Testis (tissue), 2 donors: ENCODE measurements at regions not wholly inside any gene's neighbourhood (a gene's known extent, or its start where the extent isn't known, plus 50 kb on each side); places are given as distances from the start of the nearest gene placed in this dataset.

Experiments
- DNase-seq: peaks from one replicate; pipeline ENCODE4 v3.0.0-alpha.2; 2019
- H3K27ac ChIP-seq, 2 donors: fragments of 200-600 bp; sonication (generic); one replicate each; pipeline ENCODE4 v1.5.1; 2019
- H3K27me3 ChIP-seq: fragments of 200-600 bp; sonication (generic); one replicate; pipeline ENCODE4 v1.5.1; 2019
- H3K36me3 ChIP-seq: fragments of 200-600 bp; sonication (generic); one replicate; pipeline ENCODE4 v1.5.1; 2017; ENCODE audit warnings: low read depth; ENCODE audit errors: missing control alignments
- H3K4me1 ChIP-seq: fragments of 200-600 bp; sonication (generic); one replicate; pipeline ENCODE4 v1.5.1; 2019
- H3K4me3 ChIP-seq, 2 donors: fragments of 200-600 bp; sonication (generic); one replicate each; pipeline ENCODE4 v1.5.1; 2017 to 2019
- H3K9me3 ChIP-seq: fragments of 200-600 bp; sonication (generic); one replicate; pipeline ENCODE4 v1.5.1; 2017
- POLR2A ChIP-seq: fragments of 450-650 bp; IDR thresholded peaks from one replicate; pipeline ENCODE4 v1.6.1; 2017; ENCODE audit warnings: antibody characterized with exemption, mild to moderate bottlenecking, moderate library complexity
- WGBS, 2 donors: methylation state at CpG; one replicate each; pipeline ENCODE4 v1.1.5; 2018; 5-methylcytosine and 5-hydroxymethylcytosine counted together
- intact Hi-C: fragments of 100-400 bp; cut with DNase I; formaldehyde crosslinking; loops from one replicate; pipeline ENCODE4 v1.15.1; 2023; ENCODE audit warnings: low total_unique reads
- TF ChIP-seq, protein P1 (sequence below), 3 experiments: fragments of 450-650 bp in 2 of 3; fragments of 200-600 bp in 1 of 3; sonication (generic) in 1 of 3; IDR thresholded peaks; one replicate each; pipeline ENCODE4 v1.5.1; 2016 to 2019; ENCODE audit warnings: antibody characterized with exemption in 3 of 3, mild to moderate bottlenecking in 2 of 3, moderate library complexity in 1 of 3

GRCh38 chr22:47248925-47249324 is 486.5 kb downstream of the TBC1D22A start:
- DNase-seq = no peak
- TF ChIP-seq, protein P1, sequence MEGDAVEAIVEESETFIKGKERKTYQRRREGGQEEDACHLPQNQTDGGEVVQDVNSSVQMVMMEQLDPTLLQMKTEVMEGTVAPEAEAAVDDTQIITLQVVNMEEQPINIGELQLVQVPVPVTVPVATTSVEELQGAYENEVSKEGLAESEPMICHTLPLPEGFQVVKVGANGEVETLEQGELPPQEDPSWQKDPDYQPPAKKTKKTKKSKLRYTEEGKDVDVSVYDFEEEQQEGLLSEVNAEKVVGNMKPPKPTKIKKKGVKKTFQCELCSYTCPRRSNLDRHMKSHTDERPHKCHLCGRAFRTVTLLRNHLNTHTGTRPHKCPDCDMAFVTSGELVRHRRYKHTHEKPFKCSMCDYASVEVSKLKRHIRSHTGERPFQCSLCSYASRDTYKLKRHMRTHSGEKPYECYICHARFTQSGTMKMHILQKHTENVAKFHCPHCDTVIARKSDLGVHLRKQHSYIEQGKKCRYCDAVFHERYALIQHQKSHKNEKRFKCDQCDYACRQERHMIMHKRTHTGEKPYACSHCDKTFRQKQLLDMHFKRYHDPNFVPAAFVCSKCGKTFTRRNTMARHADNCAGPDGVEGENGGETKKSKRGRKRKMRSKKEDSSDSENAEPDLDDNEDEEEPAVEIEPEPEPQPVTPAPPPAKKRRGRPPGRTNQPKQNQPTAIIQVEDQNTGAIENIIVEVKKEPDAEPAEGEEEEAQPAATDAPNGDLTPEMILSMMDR (IDR thresholded peaks at IDR 0.05) = no peak
- TF ChIP-seq POLR2A = no peak
- no peaks in the 10 kb centered on the region for H3K36me3 ChIP-seq
- no peak overlapping the region for H3K27ac ChIP-seq
- H3K27me3 ChIP-seq = no peaks in the 10 kb centered on the region
- intact Hi-C loops = no loop called here
- H3K4me3 ChIP-seq = no peak overlapping the region
- H3K9me3 ChIP-seq = no peaks in the 10 kb centered on the region
- 73 to 85% methylated on average over 4 of the region's 4 CpGs for WGBS, 2 donors
- H3K4me1 ChIP-seq = no peaks in the 10 kb centered on the region

- Histone ChIP-seq H3K27me3 (no peaks in the 10 kb centered on the region), H3K27ac (no peak overlapping the region), H3K4me3 (no peak overlapping the region), H3K36me3 (no peaks in the 10 kb centered on the region), H3K9me3 (no peaks in the 10 kb centered on the region), H3K4me1 (no peaks in the 10 kb centered on the region)
- TF ChIP-seq, protein P1 (IDR thresholded peaks at IDR 0.05) = no peak
- WGBS, 2 donors = 78 to 80% methylated on average over 11 to 12 of the region's 12 CpGs
- no peak for DNase-seq
- intact Hi-C loops = no loop called here
These were observed 485.3 kb downstream of the TBC1D22A start for GRCh38 chr22:47247579-47248240.

GRCh38 chr22:47245786-47246185 is 483.3 kb downstream of the TBC1D22A start:
- no peaks in the 10 kb centered on the region for H3K36me3 ChIP-seq
- TF ChIP-seq, protein P1 (IDR thresholded peaks at IDR 0.05) = no peak
- no peak for TF ChIP-seq POLR2A
- H3K4me1 ChIP-seq = no peaks in the 10 kb centered on the region
- DNase-seq = no peak
- no peak overlapping the region for H3K27ac ChIP-seq
- no peak overlapping the region for H3K4me3 ChIP-seq
- no peaks in the 10 kb centered on the region for H3K27me3 ChIP-seq
- no peaks in the 10 kb centered on the region for H3K9me3 ChIP-seq
- WGBS, 2 donors = 83 to 92% methylated on average over 6 to 7 of the region's 7 CpGs
- intact Hi-C loops = no loop called here

DNA sequence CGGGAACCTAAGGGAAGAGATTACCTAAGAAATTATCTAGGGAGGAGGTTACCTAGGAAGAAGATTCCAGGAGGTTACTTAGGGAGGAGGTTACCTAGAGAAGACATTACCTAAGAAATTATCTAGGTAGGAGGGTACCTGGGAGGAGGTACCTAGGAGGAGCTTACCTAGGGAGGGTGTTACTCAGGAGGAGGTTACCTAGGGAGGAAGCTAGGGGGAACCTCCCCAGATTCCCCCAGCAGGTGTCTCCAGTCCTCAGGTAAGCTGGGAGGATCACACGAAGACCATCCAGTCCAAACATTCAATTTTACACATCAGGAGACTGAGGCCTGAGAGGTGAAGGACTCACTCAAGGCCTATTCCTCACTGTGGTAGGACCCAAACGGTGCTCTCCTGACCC is 482.8 kb downstream of the TBC1D22A start:
- no peak for DNase-seq
- 70 to 87% methylated on average over 3 of the region's 3 CpGs for WGBS, 2 donors
- H3K9me3 ChIP-seq = no peaks in the 10 kb centered on the region
- H3K36me3 ChIP-seq = no peaks in the 10 kb centered on the region
- intact Hi-C loops = no loop called here
- no peak for TF ChIP-seq POLR2A
- TF ChIP-seq, protein P1 (IDR thresholded peaks at IDR 0.05) = no peak
- H3K4me1 ChIP-seq = no peaks in the 10 kb centered on the region
- no peak overlapping the region for H3K4me3 ChIP-seq
- no peaks in the 10 kb centered on the region for H3K27me3 ChIP-seq
- H3K27ac ChIP-seq = no peak overlapping the region

DNA sequence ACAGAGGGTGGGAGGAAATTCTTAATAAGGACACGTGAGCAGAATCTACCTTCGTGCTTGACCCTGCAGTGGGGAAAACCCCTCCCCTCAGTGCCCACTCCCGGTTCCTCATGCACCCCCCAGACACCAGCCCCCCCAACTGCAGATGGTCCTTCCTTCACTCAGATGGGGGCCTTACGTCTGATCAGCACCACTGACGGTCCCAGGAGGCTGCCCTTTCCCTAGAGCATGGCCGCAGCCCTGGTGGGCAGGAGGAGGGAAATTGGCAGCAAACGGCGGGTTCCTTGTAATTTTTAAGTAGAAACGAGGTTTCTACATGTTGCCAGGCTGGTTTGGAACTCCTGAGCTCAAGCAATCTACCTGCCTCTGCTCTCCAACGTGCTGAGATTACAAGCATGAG is 477.7 kb downstream of the TBC1D22A start:
- no peak overlapping the region for H3K27ac ChIP-seq
- no peak overlapping the region for H3K4me3 ChIP-seq
- no peaks in the 10 kb centered on the region for H3K36me3 ChIP-seq
- TF ChIP-seq, protein P1 (IDR thresholded peaks at IDR 0.05) = no peak
- TF ChIP-seq POLR2A = no peak
- WGBS, 2 donors = 79 to 90% methylated on average over 10 of the region's 10 CpGs
- no peaks in the 10 kb centered on the region for H3K9me3 ChIP-seq
- H3K4me1 ChIP-seq = no peaks in the 10 kb centered on the region
- H3K27me3 ChIP-seq = no peaks in the 10 kb centered on the region
- intact Hi-C loops = no loop called here
- DNase-seq = no peak
